HG03442 (cell line): ENCODE measurements at regions not wholly inside any gene's neighbourhood (a gene's known extent, or its start where the extent isn't known, plus 50 kb on each side); places are given as distances from the start of the nearest gene placed in this dataset.

Experiments used
- ATAC-seq: cut with Tn5 transposase; IDR thresholded peaks from one replicate; pipeline ENCODE4 v1.9.1; 2021; ENCODE audit warnings: mild to moderate bottlenecking, moderate library complexity; ENCODE audit not compliant: unreplicated experiment

GRCh38 chr7:116310141-116310540 lies 99.8 kb downstream of the TES start:
- ATAC-seq = no peak

- ATAC-seq = no peak
Observed at GRCh38 chr7:116311259-116311658, 100.9 kb downstream of the TES start.

GRCh38 chr7:116311816-116312471 lies 101.6 kb downstream of the TES start:
- no peak for ATAC-seq

GRCh38 chr7:116315293-116315692 lies 105.0 kb downstream of the TES start:
- no peak for ATAC-seq

- no peak for ATAC-seq
Observed at GRCh38 chr7:116315803-116316202, 105.5 kb downstream of the TES start.

- ATAC-seq = peak; percentile 87
Observed at GRCh38 chr7:116316838-116317628, 106.7 kb downstream of the TES start.

GRCh38 chr7:116317907-116318306 lies 107.6 kb downstream of the TES start:
- ATAC-seq = no peak

- ATAC-seq = no peak
Observed at GRCh38 chr7:116322541-116322940, 112.2 kb downstream of the TES start.

GRCh38 chr7:116324582-116324981 lies 114.2 kb downstream of the TES start:
- ATAC-seq = no peak

- ATAC-seq = no peak
Observed at GRCh38 chr7:116325517-116325916, 115.2 kb downstream of the TES start.

- ATAC-seq = no peak
Observed at GRCh38 chr7:116327135-116327534, 116.8 kb downstream of the TES start.

GRCh38 chr7:116327752-116328151 lies 117.4 kb downstream of the TES start:
- no peak for ATAC-seq

- no peak for ATAC-seq
Observed at GRCh38 chr7:116328161-116328560, 117.8 kb downstream of the TES start.

GRCh38 chr7:116329686-116330503 lies 119.6 kb downstream of the TES start:
- ATAC-seq = no peak

- ATAC-seq = no peak
Observed at GRCh38 chr7:116331020-116331419, 120.7 kb downstream of the TES start.

GRCh38 chr7:116332766-116333165 lies 122.4 kb downstream of the TES start:
- no peak for ATAC-seq

- ATAC-seq = no peak
Observed at GRCh38 chr7:116334555-116334954, 124.2 kb downstream of the TES start.

- no peak for ATAC-seq
Observed at GRCh38 chr7:116337018-116337417, 126.7 kb downstream of the TES start.

- no peak for ATAC-seq
Observed at GRCh38 chr7:116337800-116338199, 127.5 kb downstream of the TES start.

GRCh38 chr7:116339564-116339963 lies 129.2 kb downstream of the TES start:
- ATAC-seq = no peak

GRCh38 chr7:116340201-116340847 lies 130.0 kb downstream of the TES start:
- ATAC-seq = no peak
